CD4-positive, alpha-beta T cell treated with Interleukin-17A for 1 hour (primary cell): ENCODE measurements at regions not wholly inside any gene's neighbourhood (a gene's known extent, or its start where the extent isn't known, plus 50 kb on each side); places are given as distances from the start of the nearest gene placed in this dataset.

ENCODE experiments used
- DNase-seq: peaks from one replicate; pipeline ENCODE4 v3.0.0-alpha.2; 2020

- DNase-seq: peak; percentile 52
These were observed 59.4 kb upstream of the XYLT1 start for GRCh38 chr16:17529982-17530760.

GRCh38 chr16:17526956-17527937 is 56.5 kb upstream of the XYLT1 start:
- no peak for DNase-seq

GRCh38 chr16:17524656-17525055 is 53.9 kb upstream of the XYLT1 start:
- DNase-seq: no peak

GRCh38 chr16:17520561-17520960 is 49.8 kb upstream of the XYLT1 start:
- DNase-seq: no peak
